SK-N-MC (cell line): ENCODE measurements at regions not wholly inside any gene's neighbourhood (a gene's known extent, or its start where the extent isn't known, plus 50 kb on each side); places are given as distances from the start of the nearest gene placed in this dataset.

Source experiments
- EZH2 ChIP-seq: fragments of 200-600 bp; sonication (generic); IDR thresholded peaks from one replicate; pipeline ENCODE4 v1.6.1; 2017; ENCODE audit warnings: antibody characterized with exemption
- FOXP2 ChIP-seq: optimal IDR thresholded peaks from 2 replicates; pipeline ENCODE3; 2011; ENCODE audit warnings: mild to moderate bottlenecking, moderate library complexity; ENCODE audit not compliant: insufficient read depth; ENCODE audit errors: extremely low read length, control extremely low read depth

DNA sequence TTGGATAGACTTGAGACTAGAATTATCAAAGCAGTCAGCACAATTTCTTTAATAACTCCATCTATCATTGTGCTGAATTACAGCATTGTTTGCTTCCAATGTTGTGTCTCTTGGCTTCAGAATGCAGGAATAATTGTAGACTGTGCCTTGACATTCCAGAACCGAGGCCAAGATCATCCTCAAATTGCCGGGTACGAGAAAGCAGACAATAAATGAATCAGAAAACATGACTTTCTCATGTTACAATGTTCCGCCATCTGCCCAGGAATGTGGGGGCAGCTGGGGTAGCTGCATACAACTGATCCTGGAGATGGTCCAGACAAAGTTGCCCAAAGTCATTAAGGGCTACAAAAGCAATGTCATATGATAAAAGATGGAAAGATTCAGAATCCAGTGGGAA, 206.2 kb upstream of the SGCD start:
- TF ChIP-seq EZH2 (no peak), FOXP2 (no peak)
